ENCODE measurements at regions not wholly inside any gene's neighbourhood (a gene's known extent, or its start where the extent isn't known, plus 50 kb on each side); places are given as distances from the start of the nearest gene placed in this dataset.

- no peaks in the 10 kb centered on the region; the same call in 1 of the 2 replicates for H3K36me3 ChIP-seq (ENCODE audit: insufficient read depth)
- ATAC-seq (no peak), DNase-seq (ENCODE audit: low spot score) (no peak)
- no peaks in the 10 kb centered on the region for H3K36me3 Mint-ChIP-seq (ENCODE audit: low read depth)
- no peaks in the 10 kb centered on the region; the same call in 1 of the 3 replicates for H3K9me3 Mint-ChIP-seq
- H3K27ac ChIP-seq (ENCODE audit: low read depth) = no peak overlapping the region
- H3K4me1 ChIP-seq (ENCODE audit: insufficient read depth) = no peaks in the 10 kb centered on the region
- no peaks in the 10 kb centered on the region; the same call in 2 of the 3 replicates for H3K4me1 Mint-ChIP-seq
- H3K79me2 ChIP-seq (replicated peaks; ENCODE audit: insufficient read depth) = no peaks in the 10 kb centered on the region
- no peak overlapping the region for H3K27ac Mint-ChIP-seq
- H3K9me2 ChIP-seq (ENCODE audit: insufficient read depth) = no peaks in the 10 kb centered on the region
- no peak overlapping the region for H3K4me2 ChIP-seq
- H3F3A ChIP-seq (replicated peaks; ENCODE audit: low read depth) = no peaks in the 10 kb centered on the region
- TF ChIP-seq EZH2phosphoT487 (IDR thresholded peaks at IDR 0.05; ENCODE audit: unreplicated experiment) (no peak), REST (IDR thresholded peaks at IDR 0.05; ENCODE audit: unreplicated experiment) (no peak), STAT1 (IDR thresholded peaks at IDR 0.05; ENCODE audit: unreplicated experiment) (no peak), POLR2AphosphoS5 (IDR thresholded peaks at IDR 0.05; ENCODE audit: low read depth) (no peak), EZH2 (IDR thresholded peaks at IDR 0.05; ENCODE audit: low read depth, unreplicated experiment) (no peak), ZNF331 (CRISPR knock-in tag; IDR thresholded peaks at IDR 0.05; ENCODE audit: low read depth) (no peak), CTCF (conservative IDR thresholded peaks at IDR 0.05; ENCODE audit: low read depth in 2 of 2) (no peak), CREB1 (CRISPR knock-in tag; IDR thresholded peaks at IDR 0.05; ENCODE audit: low read depth) (no peak)
- H3K4me3 Mint-ChIP-seq = no peak overlapping the region
- H3K27me3 Mint-ChIP-seq (ENCODE audit: insufficient read depth, low read depth, poor library complexity) = peaks cover 6% of the 10 kb centered on the region
- no peak overlapping the region for H2AFZ ChIP-seq
- H3K27me3 ChIP-seq (ENCODE audit: insufficient read depth) = no peaks in the 10 kb centered on the region
- no peaks in the 10 kb centered on the region for H4K20me1 ChIP-seq (replicated peaks; ENCODE audit: insufficient read depth)
- H3K4me3 ChIP-seq = no peak overlapping the region
Observed at GRCh38 chr1:5343256-5344020, 648.8 kb downstream of the NPHP4 start.

- Histone ChIP-seq H4K20me1 (replicated peaks; ENCODE audit: insufficient read depth) (no peaks in the 10 kb centered on the region), H2AFZ (no peak overlapping the region), H3K9me2 (ENCODE audit: insufficient read depth) (no peaks in the 10 kb centered on the region), H3K79me2 (replicated peaks; ENCODE audit: insufficient read depth) (no peaks in the 10 kb centered on the region), H3K4me3 (no peak overlapping the region), H3K36me3 (ENCODE audit: insufficient read depth) (no peaks in the 10 kb centered on the region; the same call in 1 of the 2 replicates), H3K4me2 (no peak overlapping the region), H3K27ac (ENCODE audit: low read depth) (no peak overlapping the region), H3F3A (replicated peaks; ENCODE audit: low read depth) (no peaks in the 10 kb centered on the region), H3K4me1 (ENCODE audit: insufficient read depth) (no peaks in the 10 kb centered on the region), H3K27me3 (ENCODE audit: insufficient read depth) (no peaks in the 10 kb centered on the region)
- no peak for TF ChIP-seq REST (IDR thresholded peaks at IDR 0.05; ENCODE audit: unreplicated experiment)
- TF ChIP-seq EZH2 (IDR thresholded peaks at IDR 0.05; ENCODE audit: low read depth, unreplicated experiment) = no peak
- Mint-ChIP-seq H3K27me3 (ENCODE audit: insufficient read depth, low read depth, poor library complexity) (peaks cover 6% of the 10 kb centered on the region), H3K27ac (no peak overlapping the region), H3K9me3 (no peaks in the 10 kb centered on the region; the same call in 1 of the 3 replicates), H3K4me1 (no peaks in the 10 kb centered on the region; the same call in 2 of the 3 replicates), H3K36me3 (ENCODE audit: low read depth) (no peaks in the 10 kb centered on the region), H3K4me3 (no peak overlapping the region)
- ATAC-seq (no peak), DNase-seq (ENCODE audit: low spot score) (no peak)
Observed at GRCh38 chr1:5342830-5343229, 649.4 kb downstream of the NPHP4 start.
